ENCODE measurements at regions not wholly inside any gene's neighbourhood (a gene's known extent, or its start where the extent isn't known, plus 50 kb on each side); places are given as distances from the start of the nearest gene placed in this dataset.

DNA sequence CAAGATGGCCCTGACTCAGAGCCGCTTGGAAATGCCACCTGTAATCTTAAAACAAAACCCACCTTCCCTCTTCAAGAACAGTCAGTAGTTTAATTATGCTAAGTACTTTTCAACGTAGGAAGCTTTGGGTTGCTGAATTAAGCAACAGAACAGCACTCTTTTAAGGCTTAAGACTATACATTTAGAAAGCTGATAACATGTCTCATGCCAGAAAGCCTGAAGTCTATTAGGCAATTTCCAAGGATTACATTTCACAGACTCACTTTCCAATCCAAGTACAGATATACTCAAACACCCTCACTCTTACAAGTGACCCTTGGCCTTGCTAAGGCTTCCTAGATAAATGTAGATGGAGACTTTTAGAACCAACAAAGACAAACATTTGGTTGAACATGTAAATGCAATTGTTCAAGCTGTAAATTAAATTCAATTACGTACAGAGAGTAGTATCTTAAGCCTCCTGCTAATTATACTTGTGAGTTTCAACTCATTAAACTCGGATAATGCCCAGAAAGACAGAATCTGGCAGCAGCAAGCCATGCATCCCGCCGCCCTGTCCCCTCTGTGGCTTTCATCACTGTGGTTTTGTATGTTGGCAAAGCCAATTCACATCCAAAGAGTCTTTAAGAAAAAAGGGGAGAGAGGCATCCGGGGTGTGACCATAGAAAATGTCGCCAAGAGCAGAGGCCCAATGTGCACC is 283.1 kb upstream of the NRP1 start:
- DNase-seq (ENCODE audit: low read depth), result no peak
- TF ChIP-seq, protein P1, sequence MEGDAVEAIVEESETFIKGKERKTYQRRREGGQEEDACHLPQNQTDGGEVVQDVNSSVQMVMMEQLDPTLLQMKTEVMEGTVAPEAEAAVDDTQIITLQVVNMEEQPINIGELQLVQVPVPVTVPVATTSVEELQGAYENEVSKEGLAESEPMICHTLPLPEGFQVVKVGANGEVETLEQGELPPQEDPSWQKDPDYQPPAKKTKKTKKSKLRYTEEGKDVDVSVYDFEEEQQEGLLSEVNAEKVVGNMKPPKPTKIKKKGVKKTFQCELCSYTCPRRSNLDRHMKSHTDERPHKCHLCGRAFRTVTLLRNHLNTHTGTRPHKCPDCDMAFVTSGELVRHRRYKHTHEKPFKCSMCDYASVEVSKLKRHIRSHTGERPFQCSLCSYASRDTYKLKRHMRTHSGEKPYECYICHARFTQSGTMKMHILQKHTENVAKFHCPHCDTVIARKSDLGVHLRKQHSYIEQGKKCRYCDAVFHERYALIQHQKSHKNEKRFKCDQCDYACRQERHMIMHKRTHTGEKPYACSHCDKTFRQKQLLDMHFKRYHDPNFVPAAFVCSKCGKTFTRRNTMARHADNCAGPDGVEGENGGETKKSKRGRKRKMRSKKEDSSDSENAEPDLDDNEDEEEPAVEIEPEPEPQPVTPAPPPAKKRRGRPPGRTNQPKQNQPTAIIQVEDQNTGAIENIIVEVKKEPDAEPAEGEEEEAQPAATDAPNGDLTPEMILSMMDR (IDR thresholded peaks at IDR 0.05; ENCODE audit: insufficient read depth, low read length, severe bottlenecking), result no peak
- Histone ChIP-seq H3K36me3 (ENCODE audit: control insufficient read depth, insufficient read depth, low read length) (no peaks in the 10 kb centered on the region), H3K4me3 (ENCODE audit: low read depth, low read length) (no peak overlapping the region), H3K27me3 (ENCODE audit: control insufficient read depth, insufficient read depth, low read length) (no peaks in the 10 kb centered on the region)
- no peak for FAIRE-seq

DNA sequence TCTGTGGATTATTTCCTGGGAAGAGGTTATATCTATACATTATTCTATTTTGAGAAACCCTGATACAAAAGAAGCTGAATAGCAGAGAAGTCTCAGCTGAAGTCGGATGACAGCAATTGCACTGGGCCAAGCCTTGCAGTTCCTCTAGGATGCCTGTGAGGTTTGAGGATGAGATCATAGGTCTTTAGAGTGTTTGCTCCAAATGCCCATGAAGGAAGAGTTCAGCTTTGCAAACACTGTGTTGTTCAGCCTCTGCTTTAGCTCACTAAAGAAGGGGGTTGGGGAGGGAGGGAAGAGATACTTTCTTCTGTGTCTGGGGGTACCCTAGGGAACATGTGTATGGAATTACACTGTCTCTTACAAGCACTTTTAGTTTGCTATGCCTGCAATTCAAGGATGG is 282.5 kb upstream of the NRP1 start:
- FAIRE-seq (no peak), DNase-seq (ENCODE audit: low read depth) (no peak)
- H3K27me3 ChIP-seq (ENCODE audit: control insufficient read depth, insufficient read depth, low read length), result no peaks in the 10 kb centered on the region
- H3K36me3 ChIP-seq (ENCODE audit: control insufficient read depth, insufficient read depth, low read length), result no peaks in the 10 kb centered on the region
- TF ChIP-seq, protein P1 (IDR thresholded peaks at IDR 0.05; ENCODE audit: insufficient read depth, low read length, severe bottlenecking), result no peak
- no peak overlapping the region for H3K4me3 ChIP-seq (ENCODE audit: low read depth, low read length)

DNA sequence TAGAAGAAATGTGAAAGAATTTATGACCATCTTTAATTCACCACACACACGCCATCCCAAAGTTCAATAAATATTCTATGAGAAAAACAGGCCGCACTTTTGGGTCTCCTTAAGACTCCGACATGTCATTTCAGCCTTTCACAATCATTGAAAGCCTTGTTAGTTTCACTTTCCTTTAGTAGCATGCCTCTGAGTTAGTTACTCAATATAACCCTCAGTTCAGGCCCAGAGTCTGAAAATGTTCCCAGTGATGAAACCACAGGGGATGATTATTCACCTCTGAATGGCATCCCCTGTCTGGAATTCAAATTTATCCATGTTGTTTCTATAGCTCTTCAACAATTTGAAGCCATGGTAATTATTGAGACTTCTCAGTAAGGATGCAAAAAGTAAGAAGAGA is 278.1 kb upstream of the NRP1 start:
- no peaks in the 10 kb centered on the region for H3K36me3 ChIP-seq (ENCODE audit: control insufficient read depth, insufficient read depth, low read length)
- DNase-seq (ENCODE audit: low read depth) (peak; percentile 75), FAIRE-seq (no peak)
- no peaks in the 10 kb centered on the region for H3K27me3 ChIP-seq (ENCODE audit: control insufficient read depth, insufficient read depth, low read length)
- no peak overlapping the region for H3K4me3 ChIP-seq (ENCODE audit: low read depth, low read length)
- TF ChIP-seq, protein P1 (IDR thresholded peaks at IDR 0.05; ENCODE audit: insufficient read depth, low read length, severe bottlenecking), result no peak

DNA sequence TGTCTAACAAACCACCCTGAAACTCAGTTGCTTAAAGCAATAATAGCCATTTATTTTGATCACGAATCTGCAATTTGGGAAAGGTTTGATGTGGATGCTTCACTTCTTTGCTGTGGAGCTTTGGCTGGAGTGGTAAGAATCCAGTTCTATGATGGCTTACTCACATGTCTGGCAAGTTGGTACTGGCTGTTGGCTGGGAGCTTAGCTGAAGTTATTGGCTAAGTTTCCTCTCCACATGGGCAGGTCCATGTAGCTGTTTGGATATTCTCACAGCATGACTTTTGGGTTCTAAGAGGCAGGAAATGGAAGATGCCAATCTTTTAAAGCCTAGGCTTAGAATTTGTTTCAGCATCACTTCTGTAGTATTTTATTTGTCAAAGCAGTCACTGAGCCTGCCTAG is 277.6 kb upstream of the NRP1 start:
- no peaks in the 10 kb centered on the region for H3K27me3 ChIP-seq (ENCODE audit: control insufficient read depth, insufficient read depth, low read length)
- DNase-seq (ENCODE audit: low read depth), result peak; percentile 92
- H3K36me3 ChIP-seq (ENCODE audit: control insufficient read depth, insufficient read depth, low read length), result no peaks in the 10 kb centered on the region
- no peak overlapping the region for H3K4me3 ChIP-seq (ENCODE audit: low read depth, low read length)
- FAIRE-seq, result peak; percentile 89
- TF ChIP-seq, protein P1 (IDR thresholded peaks at IDR 0.05; ENCODE audit: insufficient read depth, low read length, severe bottlenecking), result no peak

DNA sequence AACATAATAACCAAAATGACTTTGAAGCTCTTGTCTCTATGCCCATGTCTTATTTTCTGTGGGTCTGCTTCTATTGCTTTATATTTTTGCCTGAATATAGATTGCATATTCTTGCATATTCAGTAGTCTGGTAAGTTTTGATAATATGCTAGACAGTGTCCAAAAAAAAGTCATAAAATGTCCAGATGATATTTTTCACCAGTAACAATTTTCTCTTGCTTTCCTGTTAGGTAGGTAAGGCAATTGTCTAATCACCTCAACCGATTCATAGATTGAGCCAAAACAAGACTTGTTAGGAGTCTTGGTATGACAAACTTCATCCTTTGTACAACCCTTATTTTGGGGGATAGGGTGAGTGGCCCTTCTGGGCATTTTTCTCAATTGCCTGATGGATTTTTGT is 277.0 kb upstream of the NRP1 start:
- H3K36me3 ChIP-seq (ENCODE audit: control insufficient read depth, insufficient read depth, low read length), result no peaks in the 10 kb centered on the region
- no peak for DNase-seq (ENCODE audit: low read depth)
- TF ChIP-seq, protein P1 (IDR thresholded peaks at IDR 0.05; ENCODE audit: insufficient read depth, low read length, severe bottlenecking), result no peak
- FAIRE-seq, result no peak
- H3K27me3 ChIP-seq (ENCODE audit: control insufficient read depth, insufficient read depth, low read length), result no peaks in the 10 kb centered on the region
- no peak overlapping the region for H3K4me3 ChIP-seq (ENCODE audit: low read depth, low read length)

DNA sequence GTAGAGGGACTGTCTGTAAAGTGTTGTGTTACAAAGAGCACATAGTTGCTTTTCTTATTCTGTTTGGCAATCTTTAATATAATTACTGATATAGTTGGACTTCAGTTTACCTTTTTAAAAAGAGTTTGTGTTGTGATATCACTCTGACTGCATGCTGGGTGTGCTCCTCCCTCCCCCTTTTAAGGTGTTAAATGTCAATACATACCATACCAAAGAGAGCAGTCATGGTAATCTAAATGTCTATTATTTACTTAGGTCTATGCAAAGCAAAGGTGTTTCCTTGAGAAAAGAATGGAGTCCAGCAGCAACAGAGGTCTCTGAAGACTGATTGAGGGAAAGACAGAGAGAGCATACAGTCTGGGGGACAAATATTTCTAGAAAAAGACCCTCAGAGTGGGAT is 275.1 kb upstream of the NRP1 start:
- no peaks in the 10 kb centered on the region for H3K27me3 ChIP-seq (ENCODE audit: control insufficient read depth, insufficient read depth, low read length)
- FAIRE-seq (no peak), DNase-seq (ENCODE audit: low read depth) (peak; percentile 90)
- H3K36me3 ChIP-seq (ENCODE audit: control insufficient read depth, insufficient read depth, low read length), result no peaks in the 10 kb centered on the region
- no peak overlapping the region for H3K4me3 ChIP-seq (ENCODE audit: low read depth, low read length)
- TF ChIP-seq, protein P1 (IDR thresholded peaks at IDR 0.05; ENCODE audit: insufficient read depth, low read length, severe bottlenecking), result no peak
